T47D (cell line): ENCODE measurements at regions not wholly inside any gene's neighbourhood (a gene's known extent, or its start where the extent isn't known, plus 50 kb on each side); places are given as distances from the start of the nearest gene placed in this dataset.
"Not testable (repeated sequence)": the region's sequence is repeated elsewhere in the genome, so short reads cannot be mapped to it uniquely, and the experiment has no call there.

Source experiments
- DNase-seq, 2 experiments: peaks; one replicate each; pipeline versions ENCODE4 v3.0.0 to v3.0.0-alpha.2; 2011 to 2012; ENCODE audit warnings: low read depth in 1 of 2, low spot score in 1 of 2
- JUND ChIP-seq: IDR thresholded peaks from 2 replicates; pipeline ENCODE4 v1.6.1; 2012; ENCODE audit warnings: low read depth
- in situ Hi-C: cut with HindIII; loops from 2 replicates; pipeline ENCODE4 v1.10.0; 2016; ENCODE audit warnings: low sequenced_read_pairs, low pct_unique_long_range_greater_than_20kb

GRCh38 chr1:184161071-184161698, 109.7 kb downstream of the TSEN15 start:
- TF ChIP-seq JUND, result no peak
- peak in 1 of 2 experiments; percentile 29 for DNase-seq
- in situ Hi-C loops, result no loop called here

GRCh38 chr1:184162281-184162680, 110.8 kb downstream of the TSEN15 start:
- TF ChIP-seq JUND, result no peak
- no peak for DNase-seq
- in situ Hi-C loops, result no loop called here

- in situ Hi-C loops, result no loop called here
- TF ChIP-seq JUND, result no peak
- no peak for DNase-seq
Observed at GRCh38 chr1:184163674-184164465, 112.3 kb downstream of the TSEN15 start.

- TF ChIP-seq JUND, result no peak
- no peak for DNase-seq
- in situ Hi-C loops, result no loop called here
Observed at GRCh38 chr1:184164536-184164935, 113.0 kb downstream of the TSEN15 start.

- in situ Hi-C loops, result no loop called here
- DNase-seq, result no peak
- TF ChIP-seq JUND, result no peak
Observed at GRCh38 chr1:184166485-184166884, 115.0 kb downstream of the TSEN15 start.

- in situ Hi-C loops, result no loop called here
- TF ChIP-seq JUND, result no peak
- DNase-seq, result no peak
Observed at GRCh38 chr1:184167352-184167751, 115.8 kb downstream of the TSEN15 start.

- DNase-seq, result no peak
- in situ Hi-C loops, result no loop called here
- TF ChIP-seq JUND, result no peak
Observed at GRCh38 chr1:184170719-184171118, 119.2 kb downstream of the TSEN15 start.

GRCh38 chr1:184176058-184176457, 124.5 kb downstream of the TSEN15 start:
- in situ Hi-C loops, result no loop called here
- no peak for TF ChIP-seq JUND
- no peak for DNase-seq

GRCh38 chr1:184181044-184181443, 129.5 kb downstream of the TSEN15 start:
- TF ChIP-seq JUND, result no peak
- in situ Hi-C loops, result no loop called here
- no peak for DNase-seq

- DNase-seq, result no peak
- TF ChIP-seq JUND, result no peak
- in situ Hi-C loops, result no loop called here
Observed at GRCh38 chr1:184183919-184184318, 132.4 kb downstream of the TSEN15 start.

- in situ Hi-C loops, DNase-seq: not testable (repeated sequence)
Observed at GRCh38 chr1:184184614-184185013, 133.1 kb downstream of the TSEN15 start.

GRCh38 chr1:184185347-184185746, 133.8 kb downstream of the TSEN15 start:
- in situ Hi-C loops, result no loop called here
- no peak for DNase-seq
- no peak for TF ChIP-seq JUND

- in situ Hi-C loops, result no loop called here
- peak in 1 of 2 experiments; percentile 15 for DNase-seq
- no peak for TF ChIP-seq JUND
Observed at GRCh38 chr1:184186167-184186566, 134.6 kb downstream of the TSEN15 start.
